ENCODE measurements at regions not wholly inside any gene's neighbourhood (a gene's known extent, or its start where the extent isn't known, plus 50 kb on each side); places are given as distances from the start of the nearest gene placed in this dataset.
A peak's percentile ranks its signal among the peaks of the same experiment; 100 is the strongest.

- H3K27ac ChIP-seq: no peak overlapping the region
- H3K4me1 ChIP-seq: no peaks in the 10 kb centered on the region
- H3K9me3 ChIP-seq: no peaks in the 10 kb centered on the region
- ATAC-seq (no peak), DNase-seq (no peak)
- WGBS (ENCODE audit: insufficient coverage, low coverage, low lambda C conversion rate, missing lambda C conversion rate): 22% methylated on average over 2 of the region's 2 CpGs
- intact Hi-C loops (cut with DNase I): no loop called here
- no peak overlapping the region for H3K4me3 ChIP-seq
- no peaks in the 10 kb centered on the region for H3K27me3 ChIP-seq
- TF ChIP-seq CTCF (IDR thresholded peaks at IDR 0.05) (no peak), POLR2A (IDR thresholded peaks at IDR 0.05) (no peak)
- no peaks in the 10 kb centered on the region for H3K36me3 ChIP-seq
These were observed 75.1 kb upstream of the FER start for GRCh38 chr5:108672639-108673038.

DNA sequence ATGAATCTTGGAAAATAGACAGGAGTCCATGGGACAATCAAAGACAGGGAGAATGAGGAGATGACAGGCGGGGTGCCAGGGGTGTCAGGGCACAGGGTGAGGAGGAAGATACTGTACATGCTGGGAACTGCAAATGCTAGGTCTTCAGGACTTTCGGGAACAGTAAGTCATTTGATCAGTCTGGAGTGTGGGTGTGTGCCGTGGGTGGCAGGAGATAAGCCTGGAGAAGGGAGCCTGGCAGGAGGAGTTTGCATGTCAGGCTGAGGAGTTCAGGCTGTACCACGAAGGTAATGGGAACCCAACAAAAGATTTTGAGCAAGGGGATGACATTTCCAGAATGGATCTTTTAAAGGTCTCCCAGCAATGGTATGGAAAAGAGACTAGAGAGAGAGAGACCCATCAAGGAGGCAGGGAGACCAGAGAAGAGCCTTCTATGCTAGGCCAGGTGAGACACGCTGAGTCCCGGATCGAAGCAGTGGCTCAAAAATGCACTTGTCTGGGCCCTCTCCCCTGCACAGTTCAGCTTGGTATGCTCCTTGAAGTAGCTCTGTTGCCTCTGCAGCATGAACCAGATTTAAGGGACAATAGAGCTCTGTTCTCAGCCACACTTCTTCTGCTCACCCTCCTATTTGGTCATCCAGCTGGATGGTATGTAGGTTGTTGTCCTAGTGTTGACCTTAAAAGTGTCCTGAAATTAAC, 77.0 kb upstream of the FER start:
- H3K27ac ChIP-seq: no peak overlapping the region
- 24% methylated on average over 4 of the region's 7 CpGs for WGBS (ENCODE audit: insufficient coverage, low coverage, low lambda C conversion rate, missing lambda C conversion rate)
- DNase-seq (no peak), ATAC-seq (peak in 1 of 4 donors; percentile 29)
- no peaks in the 10 kb centered on the region for H3K36me3 ChIP-seq
- no peak for TF ChIP-seq POLR2A (IDR thresholded peaks at IDR 0.05)
- no peak for TF ChIP-seq CTCF (IDR thresholded peaks at IDR 0.05)
- no peaks in the 10 kb centered on the region for H3K9me3 ChIP-seq
- H3K4me1 ChIP-seq: no peaks in the 10 kb centered on the region
- H3K27me3 ChIP-seq: no peaks in the 10 kb centered on the region
- H3K4me3 ChIP-seq: no peak overlapping the region
- intact Hi-C loops (cut with DNase I): no loop called here

GRCh38 chr5:108669462-108669861, 78.2 kb upstream of the FER start:
- DNase-seq: no peak
- TF ChIP-seq CTCF (IDR thresholded peaks at IDR 0.05) (no peak), POLR2A (IDR thresholded peaks at IDR 0.05) (no peak)
- 91% methylated on average over 1 of the region's 1 CpG for WGBS (ENCODE audit: insufficient coverage, low coverage, low lambda C conversion rate, missing lambda C conversion rate)
- no peak for ATAC-seq
- Histone ChIP-seq H3K36me3 (no peaks in the 10 kb centered on the region), H3K4me1 (no peaks in the 10 kb centered on the region), H3K27ac (no peak overlapping the region), H3K27me3 (no peaks in the 10 kb centered on the region), H3K9me3 (no peaks in the 10 kb centered on the region), H3K4me3 (no peak overlapping the region)
- intact Hi-C loops (cut with DNase I): no loop called here

DNA sequence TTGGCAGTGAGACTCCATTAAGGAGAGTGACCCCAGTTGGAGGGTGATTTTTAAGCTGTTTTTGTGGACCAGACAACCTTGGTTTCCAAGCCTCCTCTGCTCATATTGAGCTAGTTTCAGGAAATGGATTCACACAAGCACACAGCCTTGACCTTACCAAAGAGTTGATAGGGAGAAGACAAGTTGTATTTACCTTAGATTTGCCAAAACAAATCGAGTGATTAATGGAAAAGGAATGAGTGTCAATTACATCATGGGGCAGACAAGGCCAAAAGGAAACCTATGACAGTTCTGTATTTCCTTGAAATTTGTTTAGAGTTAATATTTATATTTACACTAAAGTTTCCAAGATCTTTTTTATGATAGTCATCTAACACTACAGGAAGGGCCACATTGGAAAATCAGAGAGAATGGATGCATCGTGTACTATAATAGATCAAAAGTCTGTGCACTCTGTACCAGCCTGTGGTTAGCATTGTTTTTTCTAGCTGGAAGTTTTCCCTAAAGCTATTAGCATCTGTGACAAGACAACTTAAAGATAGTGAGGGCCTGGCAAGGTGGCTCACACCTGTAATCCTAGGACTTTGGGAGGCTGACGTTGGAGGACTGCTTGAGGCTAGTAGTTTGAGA, 86.0 kb upstream of the FER start:
- no peak overlapping the region for H3K4me3 ChIP-seq
- H3K9me3 ChIP-seq: peaks cover 0 to 3% (median 0%) of the 10 kb centered on the region in 4 donors
- H3K27me3 ChIP-seq: no peaks in the 10 kb centered on the region
- no peaks in the 10 kb centered on the region for H3K36me3 ChIP-seq
- H3K27ac ChIP-seq: no peak overlapping the region
- ATAC-seq (peak; percentile 82 to 87 (median 84)), DNase-seq (no peak)
- 35% methylated on average over 3 of the region's 3 CpGs for WGBS (ENCODE audit: insufficient coverage, low coverage, low lambda C conversion rate, missing lambda C conversion rate)
- H3K4me1 ChIP-seq: peaks cover 0 to 24% (median 5%) of the 10 kb centered on the region in 4 donors
- TF ChIP-seq CTCF (IDR thresholded peaks at IDR 0.05) (no peak), POLR2A (IDR thresholded peaks at IDR 0.05) (no peak)
- intact Hi-C loops (cut with DNase I): no loop called here

All from right lobe of liver (tissue), 6 donors.